Activated T-helper 17 cell treated with anti-CD3 and anti-CD28 coated beads, Interleukin-2, amount 50 U/mL, for 72 hours (primary cell): ENCODE measurements at regions not wholly inside any gene's neighbourhood (a gene's known extent, or its start where the extent isn't known, plus 50 kb on each side); places are given as distances from the start of the nearest gene placed in this dataset.

Experiments used
- ATAC-seq: fragments of 150-1000 bp; cut with Tn5 transposase; replicated peaks from 2 replicates; pipeline ENCODE4 v1.10.0; 2021; ENCODE audit warnings: mild to moderate bottlenecking, moderate library complexity
- H3K27ac Mint-ChIP-seq: one replicate; pipeline ENCODE4 v1.8.0; 2022; ENCODE audit warnings: mixed read lengths
- H3K27me3 Mint-ChIP-seq: one replicate; pipeline ENCODE4 v1.8.0; 2022; ENCODE audit warnings: mixed read lengths
- H3K36me3 Mint-ChIP-seq: one replicate; pipeline ENCODE4 v1.8.0; 2022; ENCODE audit warnings: low read depth, mild to moderate bottlenecking, mixed read lengths
- H3K4me1 Mint-ChIP-seq: one replicate; pipeline ENCODE4 v1.8.0; 2022; ENCODE audit warnings: mixed read lengths
- H3K4me3 Mint-ChIP-seq: one replicate; pipeline ENCODE4 v1.8.0; 2022; ENCODE audit warnings: mild to moderate bottlenecking, mixed read lengths
- H3K9me3 Mint-ChIP-seq: one replicate; pipeline ENCODE4 v1.8.0; 2022; ENCODE audit warnings: mixed read lengths

DNA sequence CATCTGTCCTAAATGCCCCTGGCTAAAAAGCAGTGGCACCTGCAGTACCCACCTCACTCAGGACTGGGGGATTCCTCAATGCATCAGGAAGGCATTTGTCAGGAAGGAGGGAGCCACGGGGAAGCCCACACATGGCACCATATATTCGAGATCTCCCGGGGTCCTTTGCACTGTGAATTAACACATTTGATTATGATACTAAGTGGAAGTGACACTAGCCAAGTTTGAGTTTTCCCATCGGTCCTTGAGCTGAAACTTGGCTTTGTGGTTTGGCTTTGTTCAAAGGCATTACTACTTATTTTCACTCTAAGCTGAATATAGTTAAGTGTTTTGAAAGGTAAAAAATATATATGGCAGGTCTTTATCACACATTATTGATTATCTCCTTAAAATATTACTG lies 168.7 kb upstream of the MYO16 start:
- H3K4me3 Mint-ChIP-seq: no peak overlapping the region
- H3K4me1 Mint-ChIP-seq: no peaks in the 10 kb centered on the region
- no peak for ATAC-seq
- no peak overlapping the region for H3K27ac Mint-ChIP-seq
- no peaks in the 10 kb centered on the region for H3K36me3 Mint-ChIP-seq
- H3K27me3 Mint-ChIP-seq: no peaks in the 10 kb centered on the region
- H3K9me3 Mint-ChIP-seq: peaks cover 3% of the 10 kb centered on the region

DNA sequence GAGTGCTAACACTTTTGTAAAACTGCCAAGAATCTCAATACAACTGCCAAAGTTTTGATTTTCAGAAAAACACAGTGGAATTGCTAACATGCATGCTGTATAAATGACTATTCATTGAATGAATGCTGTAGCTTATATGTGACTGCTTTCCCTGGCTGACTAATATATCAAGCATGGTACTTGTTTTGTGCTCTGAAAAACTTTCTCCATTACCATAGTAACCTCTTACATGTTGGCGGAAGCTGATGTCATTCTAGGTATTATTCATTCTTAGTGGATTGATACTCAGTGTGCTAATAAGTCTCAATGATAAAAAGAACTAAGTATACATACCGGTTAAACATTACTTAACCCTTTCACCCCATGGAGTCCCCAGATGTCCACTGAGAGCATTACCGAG lies 166.1 kb upstream of the MYO16 start:
- peaks cover 6% of the 10 kb centered on the region for H3K9me3 Mint-ChIP-seq
- no peaks in the 10 kb centered on the region for H3K4me1 Mint-ChIP-seq
- H3K36me3 Mint-ChIP-seq: no peaks in the 10 kb centered on the region
- ATAC-seq: peak; percentile 83
- no peaks in the 10 kb centered on the region for H3K27me3 Mint-ChIP-seq
- H3K27ac Mint-ChIP-seq: no peak overlapping the region
- H3K4me3 Mint-ChIP-seq: no peak overlapping the region

- no peak for ATAC-seq
- H3K27ac Mint-ChIP-seq: no peak overlapping the region
These were observed 158.5 kb upstream of the MYO16 start for GRCh38 chr13:108470921-108471320.

GRCh38 chr13:108475181-108475580 lies 154.2 kb upstream of the MYO16 start:
- no peaks in the 10 kb centered on the region for H3K27me3 Mint-ChIP-seq
- H3K27ac Mint-ChIP-seq: no peak overlapping the region
- H3K9me3 Mint-ChIP-seq: peaks cover 12% of the 10 kb centered on the region
- H3K4me1 Mint-ChIP-seq: no peaks in the 10 kb centered on the region
- H3K4me3 Mint-ChIP-seq: no peak overlapping the region
- no peak for ATAC-seq
- no peaks in the 10 kb centered on the region for H3K36me3 Mint-ChIP-seq

More at GRCh38 chr13:108470921-108471320, 158.5 kb upstream of the MYO16 start:
- H3K36me3 Mint-ChIP-seq: no peaks in the 10 kb centered on the region
- no peaks in the 10 kb centered on the region for H3K27me3 Mint-ChIP-seq
- no peaks in the 10 kb centered on the region for H3K4me1 Mint-ChIP-seq
- no peak overlapping the region for H3K4me3 Mint-ChIP-seq
- peaks cover 15% of the 10 kb centered on the region for H3K9me3 Mint-ChIP-seq

GRCh38 chr13:108477376-108477775 lies 152.0 kb upstream of the MYO16 start:
- Mint-ChIP-seq H3K36me3 (no peaks in the 10 kb centered on the region), H3K27me3 (no peaks in the 10 kb centered on the region), H3K9me3 (peaks cover 5% of the 10 kb centered on the region), H3K4me3 (no peak overlapping the region), H3K4me1 (no peaks in the 10 kb centered on the region), H3K27ac (no peak overlapping the region)
- no peak for ATAC-seq

DNA sequence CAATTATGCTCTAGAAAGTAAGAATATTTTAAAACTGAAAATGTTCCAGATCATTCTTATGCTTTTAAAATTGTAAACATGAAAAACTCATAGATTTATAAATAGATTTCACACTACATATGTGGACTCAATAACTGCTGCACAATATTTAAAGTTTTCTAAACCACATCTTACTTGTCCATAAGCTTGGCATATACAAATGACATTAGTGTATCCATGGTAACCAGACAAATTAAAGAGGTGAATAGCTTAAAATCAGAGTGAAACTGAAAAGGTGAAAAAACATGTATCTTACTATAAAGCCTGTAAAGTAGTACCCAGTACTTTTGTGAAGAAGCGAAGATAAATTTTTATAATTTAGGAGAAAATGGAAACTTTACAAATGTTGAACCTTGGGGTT lies 151.2 kb upstream of the MYO16 start:
- no peak for ATAC-seq
- Mint-ChIP-seq H3K36me3 (no peaks in the 10 kb centered on the region), H3K4me3 (no peak overlapping the region), H3K4me1 (no peaks in the 10 kb centered on the region), H3K27ac (no peak overlapping the region), H3K9me3 (no peaks in the 10 kb centered on the region), H3K27me3 (no peaks in the 10 kb centered on the region)

- ATAC-seq: no peak
- Mint-ChIP-seq H3K4me3 (no peak overlapping the region), H3K27ac (no peak overlapping the region), H3K27me3 (peaks cover 4% of the 10 kb centered on the region), H3K36me3 (no peaks in the 10 kb centered on the region), H3K4me1 (no peaks in the 10 kb centered on the region), H3K9me3 (peaks cover 5% of the 10 kb centered on the region)
These were observed 145.4 kb upstream of the MYO16 start for GRCh38 chr13:108483981-108484380.

DNA sequence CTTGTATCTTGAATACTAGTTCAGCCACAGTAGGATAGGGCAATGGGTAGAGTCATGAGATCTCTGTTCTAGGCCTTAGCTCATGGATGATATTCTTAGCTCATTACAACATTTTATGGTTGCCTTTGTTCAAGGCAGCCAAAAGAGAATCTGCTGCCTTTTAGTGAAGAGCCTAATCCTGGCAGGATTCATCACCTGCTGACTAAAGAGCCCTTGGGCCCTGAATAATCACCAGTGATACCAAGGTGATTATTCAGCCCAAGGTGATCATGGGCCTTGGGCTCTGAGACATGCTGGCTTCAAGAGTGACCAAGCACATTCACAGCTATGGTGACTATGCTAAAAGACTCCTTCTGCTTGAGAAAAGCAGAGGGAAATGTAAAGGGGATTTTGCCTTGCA lies 143.3 kb upstream of the MYO16 start:
- ATAC-seq: no peak
- no peak overlapping the region for H3K4me3 Mint-ChIP-seq
- no peaks in the 10 kb centered on the region for H3K36me3 Mint-ChIP-seq
- no peak overlapping the region for H3K27ac Mint-ChIP-seq
- no peaks in the 10 kb centered on the region for H3K4me1 Mint-ChIP-seq
- H3K9me3 Mint-ChIP-seq: peaks cover 5% of the 10 kb centered on the region
- peaks cover 4% of the 10 kb centered on the region for H3K27me3 Mint-ChIP-seq

DNA sequence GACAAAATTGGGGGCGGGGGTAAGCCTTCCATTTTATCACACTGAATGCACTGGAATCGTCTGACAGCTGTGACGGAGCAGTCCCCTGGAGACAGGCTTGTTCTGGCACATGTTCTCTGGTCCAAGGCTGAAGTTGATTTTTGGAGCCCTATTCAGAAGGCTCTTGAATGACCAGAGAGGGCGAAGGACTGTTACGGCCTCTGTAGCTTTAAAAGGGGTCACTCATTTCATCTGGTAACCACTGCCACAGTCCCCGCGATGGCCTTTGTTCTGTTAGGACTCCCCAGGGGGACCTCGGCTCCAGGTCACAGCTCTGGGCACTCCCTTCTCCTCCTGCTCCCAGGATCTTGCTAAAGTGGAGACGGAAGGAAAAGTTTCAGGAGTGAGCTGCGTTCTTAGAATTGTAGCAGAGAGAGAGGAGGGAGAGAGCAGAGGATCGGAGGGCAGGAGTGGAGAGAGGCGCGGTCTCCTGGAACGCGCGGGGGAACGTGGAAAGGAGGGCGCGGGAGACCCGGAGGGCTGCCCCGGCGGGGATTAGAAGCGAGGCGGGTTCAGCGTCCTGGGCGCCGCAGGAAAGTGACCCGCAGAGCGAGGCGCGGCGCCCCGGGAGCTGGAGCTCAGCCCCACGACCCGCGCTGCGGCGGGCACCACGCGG lies 134.3 kb upstream of the MYO16 start:
- no peak for ATAC-seq
- H3K4me1 Mint-ChIP-seq: peaks cover 4% of the 10 kb centered on the region
- H3K36me3 Mint-ChIP-seq: no peaks in the 10 kb centered on the region
- H3K27me3 Mint-ChIP-seq: peaks cover 30% of the 10 kb centered on the region
- peak overlapping the region; percentile 76 for H3K4me3 Mint-ChIP-seq
- no peak overlapping the region for H3K27ac Mint-ChIP-seq
- H3K9me3 Mint-ChIP-seq: no peaks in the 10 kb centered on the region

DNA sequence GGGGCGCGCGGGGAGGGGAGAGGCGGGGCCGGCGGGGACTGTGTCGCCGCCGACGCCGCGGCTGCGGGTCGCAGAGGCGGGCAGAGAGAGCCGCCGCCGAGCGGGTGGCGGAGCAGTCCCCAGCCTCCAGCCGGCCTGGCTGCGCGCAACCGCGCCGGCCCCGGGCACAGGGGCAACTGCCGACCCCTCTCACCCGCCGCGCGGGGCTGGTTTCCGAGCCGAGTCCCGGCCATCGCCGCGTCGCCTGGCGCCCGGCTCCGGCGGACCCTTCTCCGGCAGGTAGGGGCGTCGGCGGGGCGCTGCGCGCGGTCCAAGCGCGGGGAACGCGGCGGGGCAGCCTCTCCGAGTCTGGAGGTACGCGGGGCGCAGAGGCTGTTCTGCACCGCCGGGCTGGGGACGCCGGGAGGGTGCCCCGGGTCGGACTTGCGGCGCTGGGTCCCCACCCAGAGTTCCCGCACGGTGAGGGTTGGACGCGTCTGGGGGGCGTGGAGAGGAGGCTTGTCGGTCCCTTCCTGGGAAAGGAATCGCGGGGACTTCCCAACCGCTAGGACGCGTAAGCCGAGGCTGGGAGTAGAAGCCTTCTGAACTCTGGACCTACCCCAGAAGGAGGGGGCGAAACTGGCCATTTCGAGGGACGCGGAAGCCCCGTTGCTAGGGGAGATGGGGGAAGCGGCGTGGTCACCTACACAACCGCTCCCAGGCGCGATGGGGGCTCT lies 133.6 kb upstream of the MYO16 start:
- Mint-ChIP-seq H3K4me3 (peak overlapping the region; percentile 76), H3K36me3 (no peaks in the 10 kb centered on the region), H3K27ac (no peak overlapping the region), H3K4me1 (peaks cover 4% of the 10 kb centered on the region), H3K27me3 (peaks cover 35% of the 10 kb centered on the region), H3K9me3 (no peaks in the 10 kb centered on the region)
- ATAC-seq: peak; percentile 29

- H3K27me3 Mint-ChIP-seq: peaks cover 36% of the 10 kb centered on the region
- no peaks in the 10 kb centered on the region for H3K9me3 Mint-ChIP-seq
- peak overlapping the region; percentile 71 for H3K4me3 Mint-ChIP-seq
- peaks cover 4% of the 10 kb centered on the region for H3K4me1 Mint-ChIP-seq
- no peak overlapping the region for H3K27ac Mint-ChIP-seq
- H3K36me3 Mint-ChIP-seq: no peaks in the 10 kb centered on the region
- peak; percentile 26 for ATAC-seq
These were observed 132.8 kb upstream of the MYO16 start for GRCh38 chr13:108496362-108497210.

- peaks cover 28% of the 10 kb centered on the region for H3K27me3 Mint-ChIP-seq
- H3K36me3 Mint-ChIP-seq: no peaks in the 10 kb centered on the region
- ATAC-seq: no peak
- no peak overlapping the region for H3K4me3 Mint-ChIP-seq
- no peaks in the 10 kb centered on the region for H3K4me1 Mint-ChIP-seq
- no peaks in the 10 kb centered on the region for H3K9me3 Mint-ChIP-seq
- H3K27ac Mint-ChIP-seq: no peak overlapping the region
These were observed 128.7 kb upstream of the MYO16 start for GRCh38 chr13:108500711-108501110.

GRCh38 chr13:108508263-108508662 lies 121.1 kb upstream of the MYO16 start:
- Mint-ChIP-seq H3K27me3 (no peaks in the 10 kb centered on the region), H3K9me3 (no peaks in the 10 kb centered on the region), H3K36me3 (no peaks in the 10 kb centered on the region), H3K4me3 (no peak overlapping the region), H3K27ac (no peak overlapping the region), H3K4me1 (no peaks in the 10 kb centered on the region)
- no peak for ATAC-seq

DNA sequence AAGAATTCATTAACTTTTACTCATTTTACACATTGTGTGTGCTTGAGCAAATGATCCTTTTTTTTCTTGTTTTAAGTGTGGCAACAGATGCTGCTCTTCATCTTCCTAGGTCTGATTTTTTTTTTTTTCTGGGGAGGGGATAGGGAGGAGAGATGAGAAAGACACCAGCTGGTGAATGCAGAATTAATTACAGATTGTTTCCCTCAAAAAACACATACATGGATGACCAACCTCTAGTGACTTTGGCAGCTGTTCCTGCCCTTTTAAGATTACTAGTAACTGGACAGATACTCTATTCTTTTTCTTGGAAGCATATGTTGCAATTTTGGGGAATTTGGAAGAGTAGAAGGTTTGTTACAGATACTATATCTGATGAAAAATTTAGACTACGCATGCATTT lies 103.6 kb upstream of the MYO16 start:
- Mint-ChIP-seq H3K4me3 (no peak overlapping the region), H3K4me1 (no peaks in the 10 kb centered on the region), H3K27me3 (peaks cover 11% of the 10 kb centered on the region), H3K9me3 (no peaks in the 10 kb centered on the region), H3K27ac (no peak overlapping the region), H3K36me3 (no peaks in the 10 kb centered on the region)
- ATAC-seq: no peak

DNA sequence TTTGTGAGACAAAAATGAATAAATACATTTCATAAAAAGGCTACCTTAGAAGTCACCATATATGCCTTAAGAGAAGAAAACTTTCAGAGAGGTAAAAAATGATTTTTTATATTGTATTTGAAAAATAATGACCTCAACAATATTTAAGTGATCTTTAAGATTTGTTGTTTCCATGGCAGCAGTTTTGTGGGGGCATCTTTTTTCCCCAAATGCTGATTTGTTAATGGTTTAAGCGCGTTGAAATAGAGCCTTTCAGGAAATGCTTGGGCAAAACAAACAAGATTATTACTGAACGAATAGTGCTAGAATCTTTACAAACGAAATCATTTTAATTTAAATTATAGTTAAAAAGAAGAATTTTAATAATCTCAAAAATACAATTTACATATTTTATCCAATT lies 103.1 kb upstream of the MYO16 start:
- Mint-ChIP-seq H3K27ac (no peak overlapping the region), H3K4me1 (no peaks in the 10 kb centered on the region), H3K36me3 (no peaks in the 10 kb centered on the region), H3K4me3 (no peak overlapping the region), H3K9me3 (no peaks in the 10 kb centered on the region), H3K27me3 (peaks cover 11% of the 10 kb centered on the region)
- no peak for ATAC-seq
